ENCODE measurements at regions not wholly inside any gene's neighbourhood (a gene's known extent, or its start where the extent isn't known, plus 50 kb on each side); places are given as distances from the start of the nearest gene placed in this dataset.

- Histone ChIP-seq H3K4me1 (no peaks in the 10 kb centered on the region), H3K27me3 (peaks cover 0 to 20% (median 8%) of the 10 kb centered on the region in 7 donors), H3K9me3 (no peaks in the 10 kb centered on the region), H3K27ac (no peak overlapping the region), H3K4me3 (no peak overlapping the region), H3K36me3 (no peaks in the 10 kb centered on the region)
- 66 to 82% methylated on average over 9 of the region's 9 CpGs for WGBS, 2 donors
- intact Hi-C loops (cut with DNase I): no loop called here
- ATAC-seq: no peak
- no peak for DNase-seq
- TF ChIP-seq, protein P1, sequence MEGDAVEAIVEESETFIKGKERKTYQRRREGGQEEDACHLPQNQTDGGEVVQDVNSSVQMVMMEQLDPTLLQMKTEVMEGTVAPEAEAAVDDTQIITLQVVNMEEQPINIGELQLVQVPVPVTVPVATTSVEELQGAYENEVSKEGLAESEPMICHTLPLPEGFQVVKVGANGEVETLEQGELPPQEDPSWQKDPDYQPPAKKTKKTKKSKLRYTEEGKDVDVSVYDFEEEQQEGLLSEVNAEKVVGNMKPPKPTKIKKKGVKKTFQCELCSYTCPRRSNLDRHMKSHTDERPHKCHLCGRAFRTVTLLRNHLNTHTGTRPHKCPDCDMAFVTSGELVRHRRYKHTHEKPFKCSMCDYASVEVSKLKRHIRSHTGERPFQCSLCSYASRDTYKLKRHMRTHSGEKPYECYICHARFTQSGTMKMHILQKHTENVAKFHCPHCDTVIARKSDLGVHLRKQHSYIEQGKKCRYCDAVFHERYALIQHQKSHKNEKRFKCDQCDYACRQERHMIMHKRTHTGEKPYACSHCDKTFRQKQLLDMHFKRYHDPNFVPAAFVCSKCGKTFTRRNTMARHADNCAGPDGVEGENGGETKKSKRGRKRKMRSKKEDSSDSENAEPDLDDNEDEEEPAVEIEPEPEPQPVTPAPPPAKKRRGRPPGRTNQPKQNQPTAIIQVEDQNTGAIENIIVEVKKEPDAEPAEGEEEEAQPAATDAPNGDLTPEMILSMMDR (IDR thresholded peaks at IDR 0.05): no peak
These were observed 338.4 kb downstream of the GLRX3 start for GRCh38 chr10:130474591-130474990.

- ATAC-seq: no peak
- no peaks in the 10 kb centered on the region for H3K36me3 ChIP-seq
- TF ChIP-seq, protein P1 (IDR thresholded peaks at IDR 0.05): no peak
- no peak overlapping the region for H3K27ac ChIP-seq
- no peak for DNase-seq
- WGBS, 2 donors: 49 to 51% methylated on average over 5 of the region's 5 CpGs
- H3K4me3 ChIP-seq: no peak overlapping the region
- H3K9me3 ChIP-seq: no peaks in the 10 kb centered on the region
- intact Hi-C loops (cut with DNase I): no loop called here
- no peaks in the 10 kb centered on the region for H3K4me1 ChIP-seq
- H3K27me3 ChIP-seq: peaks cover 0 to 29% (median 7%) of the 10 kb centered on the region in 7 donors
These were observed 341.2 kb downstream of the GLRX3 start for GRCh38 chr10:130477360-130477759.

GRCh38 chr10:130479146-130479545 is 343.0 kb downstream of the GLRX3 start:
- Histone ChIP-seq H3K4me1 (no peaks in the 10 kb centered on the region), H3K9me3 (no peaks in the 10 kb centered on the region), H3K4me3 (no peak overlapping the region), H3K36me3 (no peaks in the 10 kb centered on the region), H3K27me3 (peaks cover 0 to 38% (median 20%) of the 10 kb centered on the region in 7 donors), H3K27ac (no peak overlapping the region)
- ATAC-seq (no peak), DNase-seq (no peak)
- TF ChIP-seq, protein P1 (IDR thresholded peaks at IDR 0.05): no peak
- 74% methylated on average over 7 of the region's 7 CpGs for WGBS, 2 donors
- intact Hi-C loops (cut with DNase I): no loop called here

GRCh38 chr10:130479926-130480325 is 343.7 kb downstream of the GLRX3 start:
- Histone ChIP-seq H3K27me3 (peaks cover 0 to 38% (median 21%) of the 10 kb centered on the region in 7 donors), H3K4me1 (no peaks in the 10 kb centered on the region), H3K9me3 (no peaks in the 10 kb centered on the region), H3K4me3 (no peak overlapping the region), H3K36me3 (no peaks in the 10 kb centered on the region), H3K27ac (no peak overlapping the region)
- 72 to 86% methylated on average over 8 of the region's 8 CpGs for WGBS, 2 donors
- TF ChIP-seq, protein P1 (IDR thresholded peaks at IDR 0.05): no peak
- no peak for ATAC-seq
- DNase-seq: no peak
- intact Hi-C loops (cut with DNase I): no loop called here
